HEK293 (cell line): ENCODE measurements at regions not wholly inside any gene's neighbourhood (a gene's known extent, or its start where the extent isn't known, plus 50 kb on each side); places are given as distances from the start of the nearest gene placed in this dataset.
"Not testable (repeated sequence)": the region's sequence is repeated elsewhere in the genome, so short reads cannot be mapped to it uniquely, and the experiment has no call there.

Source experiments
- CTCF ChIA-PET: fragments of 350-600 bp; formaldehyde crosslinking; extraction: SDS; loops from one replicate; lab custom pipeline; 2021; ENCODE audit warnings: antibody characterized with exemption; lab: Yijun Ruan, JAX
- POLR2A ChIA-PET: fragments of 300-600 bp; formaldehyde crosslinking; extraction: SDS; loops from one replicate; lab custom pipeline; 2020; ENCODE audit warnings: antibody characterized with exemption, inconsistent platforms; lab: Yijun Ruan, JAX
- H3K27ac ChIP-seq: fragments of 200-500 bp; sonication (Bioruptor generic); 2 replicates; pipeline ENCODE4 v1.5.1; 2014; ENCODE audit warnings: low read depth, low read length, control low read depth, inconsistent platforms; ENCODE audit errors: extremely low read depth
- H3K36me3 ChIP-seq, 2 experiments: fragments of 200-500 bp in 1 of 2; sonication (Bioruptor generic) in 1 of 2; 1 replicate in 1 of 2; 2 replicates in 1 of 2; pipeline ENCODE4 v1.5.1; 2014 to 2017; ENCODE audit warnings: inconsistent platforms in 2 of 2, low read length in 2 of 2; ENCODE audit not compliant: control insufficient read depth in 2 of 2, insufficient read depth in 1 of 2
- H3K4me1 ChIP-seq: fragments of 200-500 bp; sonication (Bioruptor generic); 2 replicates; pipeline ENCODE4 v1.5.1; 2014; ENCODE audit warnings: mild to moderate bottlenecking, low read length, inconsistent platforms; ENCODE audit not compliant: control insufficient read depth, insufficient read depth
- H3K4me3 ChIP-seq: 2 replicates; pipeline ENCODE4 v1.5.1; 2011; ENCODE audit warnings: low read depth, mild to moderate bottlenecking, control low read depth, low read length, moderate library complexity
- H3K9me3 ChIP-seq: fragments of 200-500 bp; sonication (Bioruptor generic); 2 replicates; pipeline ENCODE4 v1.5.1; 2014; ENCODE audit warnings: low read depth, low read length, inconsistent platforms; ENCODE audit not compliant: control insufficient read depth, insufficient read depth
- EGR2 ChIP-seq: fragments of 450-650 bp; formaldehyde crosslinking; IDR thresholded peaks from 2 replicates; pipeline ENCODE4 v1.5.1; 2016; ENCODE audit warnings: low read depth, missing biosample characterization, missing genetic modification characterization
- FEZF1 ChIP-seq: fragments of 450-650 bp; formaldehyde crosslinking; IDR thresholded peaks from 2 replicates; pipeline ENCODE4 v1.5.1; 2016; ENCODE audit warnings: missing biosample characterization, missing genetic modification characterization
- GLIS1 ChIP-seq: fragments of 450-650 bp; formaldehyde crosslinking; IDR thresholded peaks from 2 replicates; pipeline ENCODE4 v1.5.1; 2016; ENCODE audit warnings: missing biosample characterization, missing genetic modification characterization
- KLF9 ChIP-seq: fragments of 450-650 bp; formaldehyde crosslinking; IDR thresholded peaks from 2 replicates; pipeline ENCODE4 v1.5.1; 2016; ENCODE audit warnings: missing biosample characterization, missing genetic modification characterization, low read depth
- MEIS1 ChIP-seq: sonication (generic); formaldehyde crosslinking; IDR thresholded peaks from 2 replicates; pipeline ENCODE4 v1.8.1; 2022; ENCODE audit warnings: missing genetic modification reagents, mild to moderate bottlenecking, borderline replicate concordance
- REPIN1 ChIP-seq: fragments of 450-650 bp; formaldehyde crosslinking; IDR thresholded peaks from 2 replicates; pipeline ENCODE4 v1.5.1; 2017; ENCODE audit warnings: missing biosample characterization, missing genetic modification characterization, low read depth
- SALL2 ChIP-seq: fragments of 450-650 bp; formaldehyde crosslinking; IDR thresholded peaks from 2 replicates; pipeline ENCODE4 v1.5.0; 2017; ENCODE audit warnings: missing biosample characterization, mild to moderate bottlenecking, missing genetic modification characterization, borderline replicate concordance
- SP3 ChIP-seq: fragments of 450-650 bp; formaldehyde crosslinking; IDR thresholded peaks from 2 replicates; pipeline ENCODE4 v1.5.1; 2016; ENCODE audit warnings: missing biosample characterization, missing genetic modification characterization
- ZBTB48 ChIP-seq: fragments of 450-650 bp; formaldehyde crosslinking; IDR thresholded peaks from 2 replicates; pipeline ENCODE4 v1.5.1; 2016; ENCODE audit warnings: missing biosample characterization, missing genetic modification characterization
- ZNF112 ChIP-seq: fragments of 450-650 bp; formaldehyde crosslinking; IDR thresholded peaks from 2 replicates; pipeline ENCODE4 v1.5.0; 2017; ENCODE audit warnings: missing biosample characterization, missing genetic modification characterization
- ZNF133 ChIP-seq: fragments of 450-650 bp; formaldehyde crosslinking; IDR thresholded peaks from 2 replicates; pipeline ENCODE4 v1.5.1; 2016; ENCODE audit warnings: missing biosample characterization, missing genetic modification characterization
- ZNF146 ChIP-seq: fragments of 450-650 bp; formaldehyde crosslinking; IDR thresholded peaks from 2 replicates; pipeline ENCODE4 v1.5.1; 2016; ENCODE audit warnings: missing biosample characterization, missing genetic modification characterization
- ZNF391 ChIP-seq: fragments of 450-650 bp; formaldehyde crosslinking; IDR thresholded peaks from 2 replicates; pipeline ENCODE4 v1.5.1; 2016; ENCODE audit warnings: low read depth, missing biosample characterization, missing genetic modification characterization, borderline replicate concordance
- ZNF416 ChIP-seq: fragments of 450-650 bp; formaldehyde crosslinking; IDR thresholded peaks from 2 replicates; pipeline ENCODE4 v1.5.1; 2016; ENCODE audit warnings: missing biosample characterization, missing genetic modification characterization
- ZNF514 ChIP-seq: fragments of 450-650 bp; formaldehyde crosslinking; IDR thresholded peaks from 2 replicates; pipeline ENCODE4 v1.5.1; 2016; ENCODE audit warnings: missing biosample characterization, missing genetic modification characterization
- ZNF529 ChIP-seq: fragments of 450-650 bp; formaldehyde crosslinking; IDR thresholded peaks from 2 replicates; pipeline ENCODE4 v1.5.1; 2017; ENCODE audit warnings: missing genetic modification characterization, missing biosample characterization; ENCODE audit not compliant: insufficient replicate concordance
- ZNF561 ChIP-seq: fragments of 450-650 bp; IDR thresholded peaks from 2 replicates; pipeline ENCODE4 v1.5.1; 2018; ENCODE audit warnings: missing biosample characterization, missing genetic modification characterization, borderline replicate concordance
- ZNF830 ChIP-seq: fragments of 450-650 bp; IDR thresholded peaks from 2 replicates; pipeline ENCODE4 v1.5.0; 2018; ENCODE audit warnings: missing biosample characterization, missing genetic modification characterization, low read depth, mild to moderate bottlenecking, moderate library complexity
- TF ChIP-seq, protein P1 (sequence below): fragments of 450-650 bp; formaldehyde crosslinking; IDR thresholded peaks from 2 replicates; pipeline ENCODE4 v1.5.1; 2016; ENCODE audit warnings: missing biosample characterization, missing genetic modification characterization
- TF ChIP-seq, protein P2 (sequence below): fragments of 450-650 bp; formaldehyde crosslinking; IDR thresholded peaks from 2 replicates; pipeline ENCODE4 v1.5.1; 2016; ENCODE audit warnings: missing biosample characterization, missing genetic modification characterization
- TF ChIP-seq, protein P3 (sequence below): fragments of 450-650 bp; formaldehyde crosslinking; IDR thresholded peaks from 2 replicates; pipeline ENCODE4 v1.5.1; 2016; ENCODE audit warnings: missing biosample characterization, missing genetic modification characterization

DNA sequence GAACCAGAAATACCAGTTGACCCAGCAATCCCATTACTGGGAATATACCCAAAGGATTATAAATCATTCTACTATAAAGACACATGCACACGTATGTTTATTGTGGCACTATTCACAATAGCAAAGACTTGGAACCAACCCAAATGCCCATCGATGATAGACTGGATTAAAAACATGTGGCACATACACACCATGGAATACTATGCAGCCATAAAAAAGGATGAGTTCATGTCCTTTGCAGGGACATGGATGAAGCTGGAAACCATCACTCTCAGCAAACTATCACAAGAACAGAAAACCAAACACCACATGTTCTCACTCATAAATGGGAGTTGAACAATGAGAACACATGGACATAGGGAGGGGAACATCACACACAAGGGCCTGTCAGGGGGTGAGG, 86.2 kb upstream of the SETMAR start:
- H3K27ac ChIP-seq, H3K4me1 ChIP-seq: not testable (repeated sequence)
- peak; percentile 84 for TF ChIP-seq ZNF146 (tag by site-specific recombination)
- TF ChIP-seq, all 188 proteins: peak for 1; not testable (repeated sequence) for 187
- H3K4me3 ChIP-seq, H3K9me3 ChIP-seq, POLR2A ChIA-PET, CTCF ChIA-PET, H3K36me3 ChIP-seq: not testable (repeated sequence)

DNA sequence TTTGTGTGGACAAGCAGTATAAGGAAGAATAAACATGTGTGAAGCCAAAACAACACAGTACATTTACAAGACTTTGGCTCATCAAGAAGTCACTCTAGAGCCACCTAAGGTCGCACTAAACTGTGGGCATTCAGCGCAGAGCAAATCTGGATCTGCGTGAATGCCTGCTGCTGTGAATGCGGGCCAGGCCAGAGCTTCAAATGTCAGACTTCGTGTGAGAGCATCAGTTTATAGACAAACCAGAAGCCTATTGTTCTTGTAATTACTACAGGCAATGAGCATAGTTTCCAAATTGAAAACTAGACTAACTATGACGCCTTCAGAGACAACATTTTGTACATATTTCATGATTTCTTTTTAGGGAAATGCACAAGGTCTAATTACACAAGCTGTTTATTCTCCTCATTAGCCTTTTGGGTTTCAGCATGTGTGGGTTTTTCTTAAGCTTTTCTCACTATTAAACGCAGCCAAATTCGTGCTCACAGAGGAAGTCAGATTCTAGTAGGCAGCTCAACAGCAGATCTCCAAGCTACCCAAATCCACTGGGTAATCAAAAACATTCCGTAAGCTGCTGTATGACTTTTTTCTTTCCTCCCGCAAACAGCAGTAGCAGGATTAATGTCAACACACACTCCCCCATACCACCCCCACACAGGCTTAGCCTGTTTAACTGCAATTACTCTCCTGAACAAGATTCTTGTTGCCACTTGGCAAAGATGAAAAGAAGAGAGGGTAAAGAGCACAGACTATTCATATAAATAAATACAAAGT, 84.5 kb upstream of the SETMAR start:
- Histone ChIP-seq H3K9me3 (no peaks in the 10 kb centered on the region), H3K4me1 (no peaks in the 10 kb centered on the region), H3K27ac (no peak overlapping the region), H3K4me3 (no peak overlapping the region), H3K36me3 (no peaks in the 10 kb centered on the region)
- ChIA-PET CTCF (no interaction called here), POLR2A (no interaction called here)
- TF ChIP-seq ZNF391 (tag by site-specific recombination) = no peak
- TF ChIP-seq EGR2 = 0 out of 2 replicates have a peak, but pooled peaks have one; percentile 12

DNA sequence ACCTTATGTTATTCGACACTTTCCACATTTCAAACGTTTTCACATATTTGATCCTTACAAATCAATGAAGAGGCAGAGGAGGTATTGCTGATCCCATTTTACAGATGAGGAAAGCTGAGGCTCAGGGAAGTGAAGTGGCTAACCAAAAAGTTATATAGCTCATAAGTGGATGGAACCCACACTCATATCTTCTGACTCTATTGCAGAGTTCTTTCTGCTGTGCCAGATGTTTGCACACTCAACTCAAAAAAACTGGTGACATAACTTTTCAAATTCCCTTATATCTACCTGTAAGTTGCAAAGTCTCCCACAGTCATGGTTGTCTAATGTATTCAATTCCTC, 84.0 kb upstream of the SETMAR start:
- CTCF ChIA-PET = no interaction called here
- no peak overlapping the region for H3K27ac ChIP-seq

DNA sequence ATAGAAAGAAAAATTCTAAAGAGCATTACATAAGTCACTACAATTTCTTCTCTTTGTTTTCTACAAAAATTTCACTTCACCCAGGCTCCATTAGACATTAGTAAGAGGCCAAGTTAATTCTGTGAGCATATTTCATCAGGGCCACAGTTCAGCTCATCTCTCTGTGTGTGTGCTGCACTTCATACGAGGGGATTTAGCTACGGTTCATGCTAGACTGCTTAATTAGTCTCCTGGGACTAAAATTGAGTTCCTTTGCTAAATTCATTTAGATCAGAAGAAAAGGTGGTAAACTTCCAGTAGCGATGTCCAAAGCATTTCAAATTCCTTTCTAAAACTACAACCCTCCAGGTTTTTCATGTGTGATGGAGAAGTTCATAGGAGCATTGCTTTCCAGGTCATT, 83.1 kb upstream of the SETMAR start:
- ChIA-PET POLR2A (no interaction called here), CTCF (no interaction called here)
- H3K4me1 ChIP-seq = no peaks in the 10 kb centered on the region
- no peak overlapping the region for H3K27ac ChIP-seq
- TF ChIP-seq ZNF416 (tag by site-specific recombination) (no peak), FEZF1 (tag by site-specific recombination) (no peak), MEIS1 (no peak), KLF9 (tag by site-specific recombination) (no peak), ZNF112 (tag by site-specific recombination) (no peak), REPIN1 (tag by site-specific recombination) (no peak), ZNF830 (no peak), ZBTB48 (tag by site-specific recombination) (no peak), GLIS1 (tag by site-specific recombination) (no peak)
- TF ChIP-seq, protein P1, sequence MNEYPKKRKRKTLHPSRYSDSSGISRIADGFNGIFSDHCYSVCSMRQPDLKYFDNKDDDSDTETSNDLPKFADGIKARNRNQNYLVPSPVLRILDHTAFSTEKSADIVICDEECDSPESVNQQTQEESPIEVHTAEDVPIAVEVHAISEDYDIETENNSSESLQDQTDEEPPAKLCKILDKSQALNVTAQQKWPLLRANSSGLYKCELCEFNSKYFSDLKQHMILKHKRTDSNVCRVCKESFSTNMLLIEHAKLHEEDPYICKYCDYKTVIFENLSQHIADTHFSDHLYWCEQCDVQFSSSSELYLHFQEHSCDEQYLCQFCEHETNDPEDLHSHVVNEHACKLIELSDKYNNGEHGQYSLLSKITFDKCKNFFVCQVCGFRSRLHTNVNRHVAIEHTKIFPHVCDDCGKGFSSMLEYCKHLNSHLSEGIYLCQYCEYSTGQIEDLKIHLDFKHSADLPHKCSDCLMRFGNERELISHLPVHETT = no peak
- TF ChIP-seq, protein P2, sequence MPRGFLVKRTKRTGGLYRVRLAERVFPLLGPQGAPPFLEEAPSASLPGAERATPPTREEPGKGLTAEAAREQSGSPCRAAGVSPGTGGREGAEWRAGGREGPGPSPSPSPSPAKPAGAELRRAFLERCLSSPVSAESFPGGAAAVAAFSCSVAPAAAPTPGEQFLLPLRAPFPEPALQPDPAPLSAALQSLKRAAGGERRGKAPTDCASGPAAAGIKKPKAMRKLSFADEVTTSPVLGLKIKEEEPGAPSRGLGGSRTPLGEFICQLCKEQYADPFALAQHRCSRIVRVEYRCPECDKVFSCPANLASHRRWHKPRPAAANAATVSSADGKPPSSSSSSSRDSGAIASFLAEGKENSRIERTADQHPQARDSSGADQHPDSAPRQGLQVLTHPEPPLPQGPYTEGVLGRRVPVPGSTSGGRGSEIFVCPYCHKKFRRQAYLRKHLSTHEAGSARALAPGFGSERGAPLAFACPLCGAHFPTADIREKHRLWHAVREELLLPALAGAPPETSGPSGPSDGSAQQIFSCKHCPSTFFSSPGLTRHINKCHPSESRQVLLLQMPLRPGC (tag by site-specific recombination) = no peak
- no peaks in the 10 kb centered on the region for H3K36me3 ChIP-seq
- no peak overlapping the region for H3K4me3 ChIP-seq
- no peaks in the 10 kb centered on the region for H3K9me3 ChIP-seq

More for the DNA sequence above, 84.0 kb upstream of the SETMAR start:
- no peaks in the 10 kb centered on the region for H3K9me3 ChIP-seq
- no peaks in the 10 kb centered on the region for H3K36me3 ChIP-seq
- TF ChIP-seq, protein P3, sequence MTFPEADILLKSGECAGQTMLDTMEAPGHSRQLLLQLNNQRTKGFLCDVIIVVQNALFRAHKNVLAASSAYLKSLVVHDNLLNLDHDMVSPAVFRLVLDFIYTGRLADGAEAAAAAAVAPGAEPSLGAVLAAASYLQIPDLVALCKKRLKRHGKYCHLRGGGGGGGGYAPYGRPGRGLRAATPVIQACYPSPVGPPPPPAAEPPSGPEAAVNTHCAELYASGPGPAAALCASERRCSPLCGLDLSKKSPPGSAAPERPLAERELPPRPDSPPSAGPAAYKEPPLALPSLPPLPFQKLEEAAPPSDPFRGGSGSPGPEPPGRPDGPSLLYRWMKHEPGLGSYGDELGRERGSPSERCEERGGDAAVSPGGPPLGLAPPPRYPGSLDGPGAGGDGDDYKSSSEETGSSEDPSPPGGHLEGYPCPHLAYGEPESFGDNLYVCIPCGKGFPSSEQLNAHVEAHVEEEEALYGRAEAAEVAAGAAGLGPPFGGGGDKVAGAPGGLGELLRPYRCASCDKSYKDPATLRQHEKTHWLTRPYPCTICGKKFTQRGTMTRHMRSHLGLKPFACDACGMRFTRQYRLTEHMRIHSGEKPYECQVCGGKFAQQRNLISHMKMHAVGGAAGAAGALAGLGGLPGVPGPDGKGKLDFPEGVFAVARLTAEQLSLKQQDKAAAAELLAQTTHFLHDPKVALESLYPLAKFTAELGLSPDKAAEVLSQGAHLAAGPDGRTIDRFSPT (tag by site-specific recombination) = no peak
- TF ChIP-seq SALL2 (tag by site-specific recombination) = no peak
- no peak for TF ChIP-seq ZNF529 (tag by site-specific recombination)
- TF ChIP-seq ZNF514 = no peak
- no peak for TF ChIP-seq ZNF561 (tag by site-specific recombination)
- no peak for TF ChIP-seq ZNF133 (tag by site-specific recombination)
- TF ChIP-seq SP3 (tag by site-specific recombination) = no peak
- no peaks in the 10 kb centered on the region for H3K4me1 ChIP-seq
- POLR2A ChIA-PET = no interaction called here
- no peak overlapping the region for H3K4me3 ChIP-seq
